ENCODE measurements at regions not wholly inside any gene's neighbourhood (a gene's known extent, or its start where the extent isn't known, plus 50 kb on each side); places are given as distances from the start of the nearest gene placed in this dataset.

- H3K4me3 ChIP-seq: no peak overlapping the region
- H3K36me3 ChIP-seq (replicated peaks in 1 of 2): no peaks in the 10 kb centered on the region
- no peaks in the 10 kb centered on the region for H3K9me3 ChIP-seq (replicated peaks in 1 of 3)
- no peak overlapping the region for H3K27ac ChIP-seq
- no peaks in the 10 kb centered on the region for H3K27me3 ChIP-seq
- 59 to 70% (median 63%) methylated on average over 3 to 6 of the region's 6 CpGs for WGBS, 4 donors
- DNase-seq: no peak
- no peaks in the 10 kb centered on the region for H3K4me1 ChIP-seq (replicated peaks in 1 of 2)
- no peak for TF ChIP-seq CTCF (IDR thresholded peaks at IDR 0.05)
- no peak for TF ChIP-seq POLR2A (IDR thresholded peaks at IDR 0.05)
- intact Hi-C loops (cut with DNase I): no loop called here
Observed at GRCh38 chr14:85079842-85080730, 449.9 kb upstream of the FLRT2 start.

- Histone ChIP-seq H3K9me3 (replicated peaks in 1 of 3) (no peaks in the 10 kb centered on the region), H3K4me3 (no peak overlapping the region), H3K27me3 (no peaks in the 10 kb centered on the region), H3K36me3 (replicated peaks in 1 of 2) (no peaks in the 10 kb centered on the region), H3K27ac (no peak overlapping the region), H3K4me1 (replicated peaks in 1 of 2) (no peaks in the 10 kb centered on the region)
- intact Hi-C loops (cut with DNase I): no loop called here
- TF ChIP-seq CTCF (IDR thresholded peaks at IDR 0.05) (no peak), POLR2A (IDR thresholded peaks at IDR 0.05) (no peak)
- DNase-seq: no peak
- WGBS, 4 donors: 44 to 81% (median 68%) methylated on average over 1 of the region's 1 CpG
Observed at GRCh38 chr14:85084344-85084743, 445.6 kb upstream of the FLRT2 start.

DNA sequence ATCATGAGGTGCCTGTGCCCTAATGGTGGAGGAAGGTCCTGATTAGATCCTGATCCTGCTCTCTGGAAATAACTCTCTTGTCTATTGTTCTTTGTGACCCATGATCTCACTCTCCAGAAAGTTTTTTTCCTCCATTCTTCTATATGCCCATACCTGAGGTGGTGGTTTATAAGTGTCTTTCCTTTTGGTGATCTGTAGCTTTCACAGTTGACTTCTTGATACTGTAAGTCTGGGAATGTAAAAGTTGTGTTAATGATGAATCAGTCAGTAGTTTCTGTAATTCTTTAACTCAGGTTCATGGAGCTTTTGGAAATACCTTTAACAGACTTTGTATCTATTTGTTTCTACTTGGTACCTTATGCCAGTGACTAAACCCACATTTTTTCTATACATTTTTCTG is 444.0 kb upstream of the FLRT2 start:
- H3K27ac ChIP-seq: no peak overlapping the region
- no peaks in the 10 kb centered on the region for H3K27me3 ChIP-seq
- TF ChIP-seq POLR2A (IDR thresholded peaks at IDR 0.05) (no peak), CTCF (IDR thresholded peaks at IDR 0.05) (no peak)
- intact Hi-C loops (cut with DNase I): no loop called here
- no peak overlapping the region for H3K4me3 ChIP-seq
- no peak for DNase-seq
- H3K36me3 ChIP-seq (replicated peaks in 1 of 2): no peaks in the 10 kb centered on the region
- H3K4me1 ChIP-seq (replicated peaks in 1 of 2): no peaks in the 10 kb centered on the region
- H3K9me3 ChIP-seq (replicated peaks in 1 of 3): no peaks in the 10 kb centered on the region

DNA sequence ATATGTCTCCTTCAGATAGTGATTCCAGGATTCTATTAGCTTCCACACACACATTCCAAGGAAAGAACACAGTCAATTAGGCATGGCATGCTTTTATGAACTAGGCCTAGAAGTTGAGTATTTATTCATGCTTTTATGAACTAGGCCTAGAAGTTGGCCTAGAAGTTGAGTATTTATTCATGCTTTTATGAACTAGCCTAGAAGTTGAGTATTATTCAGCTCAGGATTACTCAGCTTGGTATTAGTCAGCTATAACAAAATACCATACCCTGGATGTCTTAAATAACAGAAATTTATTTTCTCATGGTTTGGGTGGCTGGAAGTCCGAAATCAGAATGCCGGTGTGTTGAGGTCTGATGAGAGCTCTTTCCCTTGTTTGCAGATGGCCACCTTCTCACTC is 442.7 kb upstream of the FLRT2 start:
- no peak for TF ChIP-seq POLR2A (IDR thresholded peaks at IDR 0.05)
- TF ChIP-seq CTCF (IDR thresholded peaks at IDR 0.05): no peak
- no peak for DNase-seq
- Histone ChIP-seq H3K36me3 (replicated peaks in 1 of 2) (no peaks in the 10 kb centered on the region), H3K9me3 (replicated peaks in 1 of 3) (no peaks in the 10 kb centered on the region), H3K27ac (no peak overlapping the region), H3K27me3 (no peaks in the 10 kb centered on the region), H3K4me3 (no peak overlapping the region), H3K4me1 (replicated peaks in 1 of 2) (no peaks in the 10 kb centered on the region)
- intact Hi-C loops (cut with DNase I): no loop called here
- WGBS, 4 donors: 31 to 70% (median 54%) methylated on average over 2 of the region's 2 CpGs
